Activated CD8-positive, alpha-beta memory T cell treated with anti-CD3 and anti-CD28 coated beads, Interleukin-2, amount 50 U/mL, for 4 hours (primary cell): ENCODE measurements at regions not wholly inside any gene's neighbourhood (a gene's known extent, or its start where the extent isn't known, plus 50 kb on each side); places are given as distances from the start of the nearest gene placed in this dataset.

Experiments
- DNase-seq: peaks from one replicate; pipeline ENCODE4 v3.0.0-alpha.2; 2020

- DNase-seq = no peak
Measured at GRCh38 chr1:56390232-56390867, 189.0 kb downstream of the PLPP3 start.

- no peak for DNase-seq
Measured at GRCh38 chr1:56389813-56390212, 189.6 kb downstream of the PLPP3 start.

GRCh38 chr1:56387071-56387740 is 192.2 kb downstream of the PLPP3 start:
- DNase-seq = no peak

- no peak for DNase-seq
Measured at GRCh38 chr1:56385314-56385713, 194.0 kb downstream of the PLPP3 start.

GRCh38 chr1:56382929-56383328 is 196.4 kb downstream of the PLPP3 start:
- DNase-seq = no peak

- no peak for DNase-seq
Measured at GRCh38 chr1:56380531-56380930, 198.8 kb downstream of the PLPP3 start.

GRCh38 chr1:56378341-56379070 is 200.9 kb downstream of the PLPP3 start:
- no peak for DNase-seq

- DNase-seq = no peak
Measured at GRCh38 chr1:56377431-56377830, 201.9 kb downstream of the PLPP3 start.

GRCh38 chr1:56376188-56376984 is 203.0 kb downstream of the PLPP3 start:
- DNase-seq = no peak

- DNase-seq = no peak
Measured at GRCh38 chr1:56375326-56375804, 204.0 kb downstream of the PLPP3 start.

- DNase-seq = no peak
Measured at GRCh38 chr1:56374026-56374974, 205.1 kb downstream of the PLPP3 start.

GRCh38 chr1:56370513-56370912 is 208.8 kb downstream of the PLPP3 start:
- no peak for DNase-seq

GRCh38 chr1:56363007-56363770 is 216.2 kb downstream of the PLPP3 start:
- DNase-seq = no peak

- no peak for DNase-seq
Measured at GRCh38 chr1:56360021-56360420, 219.3 kb downstream of the PLPP3 start.

- no peak for DNase-seq
Measured at GRCh38 chr1:56359056-56359455, 220.3 kb downstream of the PLPP3 start.

GRCh38 chr1:56357927-56358690 is 221.3 kb downstream of the PLPP3 start:
- no peak for DNase-seq

GRCh38 chr1:56356376-56356990 is 222.9 kb downstream of the PLPP3 start:
- DNase-seq = no peak

- no peak for DNase-seq
Measured at GRCh38 chr1:56355918-56356317, 223.4 kb downstream of the PLPP3 start.

- DNase-seq = no peak
Measured at GRCh38 chr1:56355422-56355821, 223.9 kb downstream of the PLPP3 start.

GRCh38 chr1:56345831-56346230 is 233.5 kb downstream of the PLPP3 start:
- no peak for DNase-seq
